A549 (cell line): ENCODE measurements at regions not wholly inside any gene's neighbourhood (a gene's known extent, or its start where the extent isn't known, plus 50 kb on each side); places are given as distances from the start of the nearest gene placed in this dataset.
A peak's percentile ranks its signal among the peaks of the same experiment; 100 is the strongest.

Experiments used
- ATAC-seq, 2 experiments: fragments of 200-7000 bp in 1 of 2; fragments of >200 bp in 1 of 2; cut with Nextera tagmentation in 1 of 2; cut with Tn5 transposase in 1 of 2; 3 replicates each; pipeline versions ENCODE4 v1.8.0 to v1.9.1; 2018 to 2020; ENCODE audit warnings: mild to moderate bottlenecking in 1 of 2, moderate library complexity in 1 of 2
- CTCF ChIA-PET: fragments of 300-600 bp; sonication (Branson Sonifier 250); formaldehyde crosslinking; extraction: SDS; loops from one replicate; lab custom pipeline; 2021; ENCODE audit warnings: antibody characterized with exemption, inconsistent platforms; lab: Yijun Ruan, JAX
- POLR2A ChIA-PET: fragments of 350-600 bp; formaldehyde crosslinking; extraction: SDS; loops from one replicate; lab custom pipeline; 2021; ENCODE audit warnings: antibody characterized with exemption, inconsistent platforms; lab: Yijun Ruan, JAX
- DNase-seq, 2 experiments: peaks; one replicate each; pipeline versions ENCODE4 v3.0.0 to v3.0.0-alpha.2; 2011 to 2016; ENCODE audit warnings: low read depth in 1 of 2, low spot score in 1 of 2
- FAIRE-seq: peaks from 2 replicates; lab custom pipeline; 2011; peaks lifted over from hg19 to GRCh38; lab: Jason Lieb, UNC
- H3K27ac ChIP-seq, 2 experiments: fragments of >200 bp; sonication (Bioruptor Twin); formaldehyde crosslinking; 3 replicates each; pipeline ENCODE4 v1.5.1; 2016 to 2017
- H3K4me1 ChIP-seq: fragments of >200 bp; sonication (Bioruptor Twin); formaldehyde crosslinking; 3 replicates; pipeline ENCODE4 v1.6.1; 2016
- H3K4me2 ChIP-seq: fragments of >200 bp; sonication (Bioruptor Twin); formaldehyde crosslinking; 3 replicates; pipeline ENCODE4 v1.6.1; 2016
- H3K4me3 ChIP-seq: fragments of >200 bp; sonication (Bioruptor Twin); formaldehyde crosslinking; 3 replicates; pipeline ENCODE4 v1.5.1; 2016
- H3K9me3 ChIP-seq: fragments of >200 bp; sonication (Bioruptor Twin); formaldehyde crosslinking; 3 replicates; pipeline ENCODE4 v1.6.1; 2016
- CBX2 ChIP-seq: fragments of 200-600 bp; sonication (generic); IDR thresholded peaks from 2 replicates; pipeline ENCODE4 v1.6.1; 2016; ENCODE audit warnings: low read depth, mild to moderate bottlenecking, borderline replicate concordance
- CEBPB ChIP-seq, 2 experiments: fragments of >200 bp in 1 of 2; sonication (Bioruptor Twin) in 1 of 2; formaldehyde crosslinking in 1 of 2; IDR thresholded peaks; 2 replicates each; pipeline ENCODE4 v1.6.1; 2012 to 2016
- CHD4 ChIP-seq: fragments of 200-600 bp; sonication (generic); IDR thresholded peaks from 2 replicates; pipeline ENCODE4 v1.6.1; 2016; ENCODE audit warnings: antibody characterized with exemption, mild to moderate bottlenecking, borderline replicate concordance
- EP300 ChIP-seq, 2 experiments: fragments of >200 bp; sonication (Bioruptor Twin); formaldehyde crosslinking; IDR thresholded peaks; 2 replicates in 1 of 2; 3 replicates in 1 of 2; pipeline ENCODE4 v1.6.1; 2016 to 2017
- FOSL2 ChIP-seq, 2 experiments: fragments of 450-650 bp in 1 of 2; fragments of >200 bp in 1 of 2; sonication (Bioruptor Twin) in 1 of 2; formaldehyde crosslinking; IDR thresholded peaks; 2 replicates each; pipeline versions ENCODE4 v1.5.0 to v1.6.1; 2016 to 2020; ENCODE audit warnings: mild to moderate bottlenecking in 1 of 2, moderate library complexity in 1 of 2
- FOXS1 ChIP-seq: fragments of 250-450 bp; sonication (Bioruptor Pico); IDR thresholded peaks from 2 replicates; pipeline ENCODE4 v1.5.0; 2020; ENCODE audit warnings: mild to moderate bottlenecking, moderate library complexity
- MAZ ChIP-seq: fragments of 150-350 bp; IDR thresholded peaks from 2 replicates; pipeline ENCODE4 v1.6.1; 2014; ENCODE audit warnings: antibody characterized with exemption, low read depth, low read length, borderline replicate concordance
- NR3C1 ChIP-seq: fragments of >200 bp; sonication (Bioruptor Twin); formaldehyde crosslinking; IDR thresholded peaks from 3 replicates; pipeline ENCODE4 v1.6.1; 2017
- RARB ChIP-seq: fragments of 250-450 bp; sonication (Bioruptor Pico); IDR thresholded peaks from 2 replicates; pipeline ENCODE4 v1.8.0; 2021; ENCODE audit warnings: mild to moderate bottlenecking, moderate library complexity
- RCOR1 ChIP-seq: fragments of 150-350 bp; IDR thresholded peaks from 2 replicates; pipeline ENCODE4 v1.6.1; 2014; ENCODE audit warnings: antibody characterized with exemption, low read length, low read depth
- TP53 ChIP-seq: fragments of 250-450 bp; sonication (Bioruptor Pico); IDR thresholded peaks from 2 replicates; pipeline ENCODE4 v1.5.0; 2021; ENCODE audit warnings: mild to moderate bottlenecking, moderate library complexity
- ZC3H11A ChIP-seq: fragments of 450-650 bp; IDR thresholded peaks from 2 replicates; pipeline ENCODE4 v1.6.1; 2014; ENCODE audit warnings: antibody characterized with exemption, mild to moderate bottlenecking
- ZNF302 ChIP-seq: fragments of 250-450 bp; sonication (Bioruptor Pico); IDR thresholded peaks from 2 replicates; pipeline ENCODE4 v1.9.0; 2021; ENCODE audit warnings: inconsistent platforms, mild to moderate bottlenecking, moderate library complexity
- WGBS: methylation state at CpG from one replicate; pipeline ENCODE4 v1.1.6; 2017; ENCODE audit errors: missing lambda C conversion rate; 5-methylcytosine and 5-hydroxymethylcytosine counted together
- TF ChIP-seq, protein P1 (sequence below): fragments of 250-450 bp; sonication (Bioruptor Pico); IDR thresholded peaks from 2 replicates; pipeline ENCODE4 v1.5.0; 2021; ENCODE audit warnings: mild to moderate bottlenecking, moderate library complexity, borderline replicate concordance
- TF ChIP-seq, protein P2 (sequence below): fragments of 150-350 bp; IDR thresholded peaks from 2 replicates; pipeline ENCODE4 v1.6.1; 2014; ENCODE audit warnings: low read depth, mild to moderate bottlenecking, low read length
- TF ChIP-seq, protein P3 (sequence below): fragments of 250-450 bp; sonication (Bioruptor Pico); IDR thresholded peaks from 2 replicates; pipeline ENCODE4 v1.5.0; 2020; ENCODE audit warnings: low read depth, mild to moderate bottlenecking, moderate library complexity
- TF ChIP-seq, protein P4 (sequence below): fragments of >200 bp; sonication (Bioruptor Twin); formaldehyde crosslinking; IDR thresholded peaks from 3 replicates; pipeline ENCODE4 v1.6.1; 2016
- TF ChIP-seq, protein P5 (sequence below): fragments of 450-650 bp; IDR thresholded peaks from 2 replicates; pipeline ENCODE4 v1.6.1; 2014; ENCODE audit warnings: antibody characterized with exemption
- TF ChIP-seq, protein P6 (sequence below): IDR thresholded peaks from 2 replicates; pipeline ENCODE4 v1.6.1; 2012; ENCODE audit warnings: low read depth, borderline replicate concordance

DNA sequence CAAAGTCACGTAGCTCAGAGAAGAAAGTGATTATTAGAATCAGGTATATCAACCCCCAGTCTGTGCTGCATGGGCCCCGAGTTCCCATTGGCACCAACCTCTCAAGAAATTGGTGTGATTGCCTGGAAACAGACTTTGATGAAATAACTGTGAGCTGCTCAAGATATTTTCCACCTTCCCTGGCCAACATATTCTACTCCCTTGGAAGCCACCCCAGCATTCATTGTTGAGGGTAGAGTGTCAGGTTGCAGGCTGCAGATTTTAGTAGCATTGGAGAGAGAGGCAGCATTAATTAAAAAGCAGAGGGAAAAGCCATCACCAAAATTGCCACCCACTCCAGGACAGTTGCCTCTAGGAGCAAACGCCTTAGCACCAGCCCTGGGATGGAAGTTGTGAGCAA, 154.2 kb upstream of the TNPO1 start (continued):
- TF ChIP-seq, protein P1, sequence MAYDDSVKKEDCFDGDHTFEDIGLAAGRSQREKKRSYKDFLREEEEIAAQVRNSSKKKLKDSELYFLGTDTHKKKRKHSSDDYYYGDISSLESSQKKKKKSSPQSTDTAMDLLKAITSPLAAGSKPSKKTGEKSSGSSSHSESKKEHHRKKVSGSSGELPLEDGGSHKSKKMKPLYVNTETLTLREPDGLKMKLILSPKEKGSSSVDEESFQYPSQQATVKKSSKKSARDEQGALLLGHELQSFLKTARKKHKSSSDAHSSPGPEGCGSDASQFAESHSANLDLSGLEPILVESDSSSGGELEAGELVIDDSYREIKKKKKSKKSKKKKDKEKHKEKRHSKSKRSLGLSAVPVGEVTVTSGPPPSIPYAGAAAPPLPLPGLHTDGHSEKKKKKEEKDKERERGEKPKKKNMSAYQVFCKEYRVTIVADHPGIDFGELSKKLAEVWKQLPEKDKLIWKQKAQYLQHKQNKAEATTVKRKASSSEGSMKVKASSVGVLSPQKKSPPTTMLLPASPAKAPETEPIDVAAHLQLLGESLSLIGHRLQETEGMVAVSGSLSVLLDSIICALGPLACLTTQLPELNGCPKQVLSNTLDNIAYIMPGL (CRISPR knock-in tag): no peak
- TF ChIP-seq, protein P2, sequence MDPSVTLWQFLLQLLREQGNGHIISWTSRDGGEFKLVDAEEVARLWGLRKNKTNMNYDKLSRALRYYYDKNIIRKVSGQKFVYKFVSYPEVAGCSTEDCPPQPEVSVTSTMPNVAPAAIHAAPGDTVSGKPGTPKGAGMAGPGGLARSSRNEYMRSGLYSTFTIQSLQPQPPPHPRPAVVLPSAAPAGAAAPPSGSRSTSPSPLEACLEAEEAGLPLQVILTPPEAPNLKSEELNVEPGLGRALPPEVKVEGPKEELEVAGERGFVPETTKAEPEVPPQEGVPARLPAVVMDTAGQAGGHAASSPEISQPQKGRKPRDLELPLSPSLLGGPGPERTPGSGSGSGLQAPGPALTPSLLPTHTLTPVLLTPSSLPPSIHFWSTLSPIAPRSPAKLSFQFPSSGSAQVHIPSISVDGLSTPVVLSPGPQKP: no peak
- no peak for TF ChIP-seq ZC3H11A
- no peak for TF ChIP-seq ZNF302
- TF ChIP-seq CHD4: no peak
- no peak for TF ChIP-seq CBX2
- no peak for TF ChIP-seq TP53 (CRISPR knock-in tag)
- TF ChIP-seq, protein P3, sequence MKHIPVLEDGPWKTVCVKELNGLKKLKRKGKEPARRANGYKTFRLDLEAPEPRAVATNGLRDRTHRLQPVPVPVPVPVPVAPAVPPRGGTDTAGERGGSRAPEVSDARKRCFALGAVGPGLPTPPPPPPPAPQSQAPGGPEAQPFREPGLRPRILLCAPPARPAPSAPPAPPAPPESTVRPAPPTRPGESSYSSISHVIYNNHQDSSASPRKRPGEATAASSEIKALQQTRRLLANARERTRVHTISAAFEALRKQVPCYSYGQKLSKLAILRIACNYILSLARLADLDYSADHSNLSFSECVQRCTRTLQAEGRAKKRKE (CRISPR knock-in tag): no peak
- TF ChIP-seq RCOR1: no peak
- TF ChIP-seq RARB (CRISPR knock-in tag): no peak

DNA sequence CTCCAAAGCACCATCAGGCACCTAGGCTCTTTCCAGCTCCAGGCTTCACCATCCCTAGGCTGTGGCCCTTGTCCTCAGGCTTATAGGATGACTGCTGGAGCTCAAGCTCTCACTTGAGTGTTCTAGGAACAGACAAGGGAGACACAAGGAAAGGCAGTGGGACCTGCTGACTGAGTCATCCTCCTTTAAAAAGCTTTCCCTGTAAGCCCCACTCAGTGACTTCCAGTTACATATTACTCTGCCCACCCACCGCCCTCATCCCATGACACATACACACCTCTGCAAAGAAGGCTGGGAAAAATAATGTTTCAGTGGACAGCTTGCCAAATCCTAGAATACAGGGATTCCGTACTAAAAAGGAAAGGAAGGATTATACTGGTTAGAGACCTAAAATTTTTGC, 154.2 kb upstream of the ZNF366 start:
- ATAC-seq (peak in 1 of 2 experiments; percentile 32; a peak in 2 of 6 replicates), FAIRE-seq (no peak), DNase-seq (peak in 1 of 2 experiments; percentile 19)
- peaks cover 13% of the 10 kb centered on the region for H3K4me1 ChIP-seq
- H3K4me3 ChIP-seq: no peak overlapping the region
- ChIA-PET POLR2A (no interaction called here), CTCF (interaction anchor here (0.8 to 0.9 kb wide), 2 partner anchors 15 to 36 kb away, joined by 3 to 4 read pairs; no protein-coding TSS in a partner anchor)
- H3K9me3 ChIP-seq: no peaks in the 10 kb centered on the region
- H3K4me2 ChIP-seq: peak overlapping the region; percentile 29; the same call in 2 of the 3 replicates
- TF ChIP-seq, protein P4, sequence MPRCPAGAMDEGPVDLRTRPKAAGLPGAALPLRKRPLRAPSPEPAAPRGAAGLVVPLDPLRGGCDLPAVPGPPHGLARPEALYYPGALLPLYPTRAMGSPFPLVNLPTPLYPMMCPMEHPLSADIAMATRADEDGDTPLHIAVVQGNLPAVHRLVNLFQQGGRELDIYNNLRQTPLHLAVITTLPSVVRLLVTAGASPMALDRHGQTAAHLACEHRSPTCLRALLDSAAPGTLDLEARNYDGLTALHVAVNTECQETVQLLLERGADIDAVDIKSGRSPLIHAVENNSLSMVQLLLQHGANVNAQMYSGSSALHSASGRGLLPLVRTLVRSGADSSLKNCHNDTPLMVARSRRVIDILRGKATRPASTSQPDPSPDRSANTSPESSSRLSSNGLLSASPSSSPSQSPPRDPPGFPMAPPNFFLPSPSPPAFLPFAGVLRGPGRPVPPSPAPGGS: no peak
- TF ChIP-seq, protein P5, sequence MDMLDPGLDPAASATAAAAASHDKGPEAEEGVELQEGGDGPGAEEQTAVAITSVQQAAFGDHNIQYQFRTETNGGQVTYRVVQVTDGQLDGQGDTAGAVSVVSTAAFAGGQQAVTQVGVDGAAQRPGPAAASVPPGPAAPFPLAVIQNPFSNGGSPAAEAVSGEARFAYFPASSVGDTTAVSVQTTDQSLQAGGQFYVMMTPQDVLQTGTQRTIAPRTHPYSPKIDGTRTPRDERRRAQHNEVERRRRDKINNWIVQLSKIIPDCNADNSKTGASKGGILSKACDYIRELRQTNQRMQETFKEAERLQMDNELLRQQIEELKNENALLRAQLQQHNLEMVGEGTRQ: no peak
- no peak for TF ChIP-seq NR3C1
- no peak for TF ChIP-seq FOXS1 (CRISPR knock-in tag)
- TF ChIP-seq FOSL2 (IDR thresholded peaks at IDR 0.05): no peak
- no peak for TF ChIP-seq FOSL2 (CRISPR knock-in tag; IDR thresholded peaks at IDR 0.05)
- no peak for TF ChIP-seq EP300 (IDR thresholded peaks at IDR 0.05)
- TF ChIP-seq CEBPB (IDR thresholded peaks at IDR 0.05): no peak
- no peak for TF ChIP-seq MAZ
- TF ChIP-seq, protein P6, sequence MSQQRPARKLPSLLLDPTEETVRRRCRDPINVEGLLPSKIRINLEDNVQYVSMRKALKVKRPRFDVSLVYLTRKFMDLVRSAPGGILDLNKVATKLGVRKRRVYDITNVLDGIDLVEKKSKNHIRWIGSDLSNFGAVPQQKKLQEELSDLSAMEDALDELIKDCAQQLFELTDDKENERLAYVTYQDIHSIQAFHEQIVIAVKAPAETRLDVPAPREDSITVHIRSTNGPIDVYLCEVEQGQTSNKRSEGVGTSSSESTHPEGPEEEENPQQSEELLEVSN: no peak
- no peak for TF ChIP-seq ZNF302
- WGBS: 53% methylated on average over 2 of the region's 2 CpGs
- H3K27ac ChIP-seq: no peak overlapping the region
